ENCODE measurements at regions not wholly inside any gene's neighbourhood (a gene's known extent, or its start where the extent isn't known, plus 50 kb on each side); places are given as distances from the start of the nearest gene placed in this dataset.

GRCh38 chr20:23205611-23206041 lies 119.5 kb upstream of the CD93 start:
- H3K27ac ChIP-seq (ENCODE audit: low read length in 2 of 2): no peak overlapping the region
- no peak overlapping the region for H3K4me3 ChIP-seq (ENCODE audit: control extremely low read depth in 1 of 5, extremely low read depth in 1 of 5, insufficient read depth in 1 of 5, low read depth in 2 of 5, low read length in 4 of 5)
- ATAC-seq (ENCODE audit: low read depth) (no peak), DNase-seq (no peak)
- H3K9me3 Mint-ChIP-seq (ENCODE audit: insufficient read depth): no peaks in the 10 kb centered on the region
- H3K4me1 ChIP-seq (ENCODE audit: control insufficient read depth in 2 of 2, insufficient read depth in 2 of 2, low read length in 2 of 2): no peaks in the 10 kb centered on the region
- no peaks in the 10 kb centered on the region for H3K9me3 ChIP-seq (ENCODE audit: control extremely low read depth in 1 of 3, control insufficient read depth in 2 of 3, insufficient read depth in 1 of 3, low read length in 2 of 3)
- no peak overlapping the region for H2AFZ ChIP-seq (ENCODE audit: insufficient read depth, low read depth, low read length, poor library complexity, severe bottlenecking)
- 97% methylated on average over 10 of the region's 10 CpGs for WGBS (ENCODE audit: insufficient coverage)
- no peak overlapping the region for H3K4me3 Mint-ChIP-seq
- peaks cover 29% of the 10 kb centered on the region for H3K27me3 Mint-ChIP-seq
- no peaks in the 10 kb centered on the region for H3K36me3 ChIP-seq (replicated peaks in 1 of 2; ENCODE audit: control extremely low read depth in 1 of 2, control insufficient read depth in 1 of 2, extremely low read depth in 1 of 2, insufficient read depth in 2 of 2, low read length in 1 of 2)
- H3K27ac Mint-ChIP-seq: no peak overlapping the region
- ChIA-PET CTCF (no interaction called here), POLR2A (no interaction called here)
- H3K27me3 ChIP-seq (replicated peaks in 1 of 4; ENCODE audit: control extremely low read depth in 1 of 4, control insufficient read depth in 3 of 4, insufficient read depth in 4 of 4, low read length in 3 of 4): peaks cover 0 to 8% (median 0%) of the 10 kb centered on the region in 4 experiments
- H3K4me2 ChIP-seq (replicated peaks; ENCODE audit: low read depth, low read length, poor library complexity, severe bottlenecking): no peak overlapping the region
- no peaks in the 10 kb centered on the region for H4K20me1 ChIP-seq (ENCODE audit: control insufficient read depth, insufficient read depth, low read length, poor library complexity, severe bottlenecking)
- H3K4me1 Mint-ChIP-seq: no peaks in the 10 kb centered on the region
- H3K9ac ChIP-seq (ENCODE audit: low read length): no peak overlapping the region
- intact Hi-C loops (cut with micrococcal nuclease): no loop called here
- TF ChIP-seq, protein P1, sequence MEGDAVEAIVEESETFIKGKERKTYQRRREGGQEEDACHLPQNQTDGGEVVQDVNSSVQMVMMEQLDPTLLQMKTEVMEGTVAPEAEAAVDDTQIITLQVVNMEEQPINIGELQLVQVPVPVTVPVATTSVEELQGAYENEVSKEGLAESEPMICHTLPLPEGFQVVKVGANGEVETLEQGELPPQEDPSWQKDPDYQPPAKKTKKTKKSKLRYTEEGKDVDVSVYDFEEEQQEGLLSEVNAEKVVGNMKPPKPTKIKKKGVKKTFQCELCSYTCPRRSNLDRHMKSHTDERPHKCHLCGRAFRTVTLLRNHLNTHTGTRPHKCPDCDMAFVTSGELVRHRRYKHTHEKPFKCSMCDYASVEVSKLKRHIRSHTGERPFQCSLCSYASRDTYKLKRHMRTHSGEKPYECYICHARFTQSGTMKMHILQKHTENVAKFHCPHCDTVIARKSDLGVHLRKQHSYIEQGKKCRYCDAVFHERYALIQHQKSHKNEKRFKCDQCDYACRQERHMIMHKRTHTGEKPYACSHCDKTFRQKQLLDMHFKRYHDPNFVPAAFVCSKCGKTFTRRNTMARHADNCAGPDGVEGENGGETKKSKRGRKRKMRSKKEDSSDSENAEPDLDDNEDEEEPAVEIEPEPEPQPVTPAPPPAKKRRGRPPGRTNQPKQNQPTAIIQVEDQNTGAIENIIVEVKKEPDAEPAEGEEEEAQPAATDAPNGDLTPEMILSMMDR (IDR thresholded peaks at IDR 0.05): no peak
- TF ChIP-seq EZH2 (IDR thresholded peaks at IDR 0.05; ENCODE audit: borderline replicate concordance, insufficient read depth, low read depth, low read length, poor library complexity, severe bottlenecking): no peak
- no peaks in the 10 kb centered on the region for H3K79me2 ChIP-seq (ENCODE audit: control insufficient read depth, insufficient read depth, low read length)

- Histone ChIP-seq H3K4me1 (ENCODE audit: control insufficient read depth in 2 of 2, insufficient read depth in 2 of 2, low read length in 2 of 2) (no peaks in the 10 kb centered on the region), H3K4me3 (ENCODE audit: control extremely low read depth in 1 of 5, extremely low read depth in 1 of 5, insufficient read depth in 1 of 5, low read depth in 2 of 5, low read length in 4 of 5) (no peak overlapping the region), H2AFZ (ENCODE audit: insufficient read depth, low read depth, low read length, poor library complexity, severe bottlenecking) (no peak overlapping the region), H3K9ac (ENCODE audit: low read length) (no peak overlapping the region), H3K27ac (ENCODE audit: low read length in 2 of 2) (no peak overlapping the region), H3K79me2 (ENCODE audit: control insufficient read depth, insufficient read depth, low read length) (no peaks in the 10 kb centered on the region), H3K4me2 (replicated peaks; ENCODE audit: low read depth, low read length, poor library complexity, severe bottlenecking) (no peak overlapping the region), H4K20me1 (ENCODE audit: control insufficient read depth, insufficient read depth, low read length, poor library complexity, severe bottlenecking) (no peaks in the 10 kb centered on the region), H3K9me3 (ENCODE audit: control extremely low read depth in 1 of 3, control insufficient read depth in 2 of 3, insufficient read depth in 1 of 3, low read length in 2 of 3) (no peaks in the 10 kb centered on the region), H3K36me3 (replicated peaks in 1 of 2; ENCODE audit: control extremely low read depth in 1 of 2, control insufficient read depth in 1 of 2, extremely low read depth in 1 of 2, insufficient read depth in 2 of 2, low read length in 1 of 2) (no peaks in the 10 kb centered on the region), H3K27me3 (replicated peaks in 1 of 4; ENCODE audit: control extremely low read depth in 1 of 4, control insufficient read depth in 3 of 4, insufficient read depth in 4 of 4, low read length in 3 of 4) (peaks cover 0 to 11% (median 0%) of the 10 kb centered on the region in 4 experiments)
- Mint-ChIP-seq H3K27ac (no peak overlapping the region), H3K4me1 (no peaks in the 10 kb centered on the region), H3K27me3 (peaks cover 32% of the 10 kb centered on the region), H3K9me3 (ENCODE audit: insufficient read depth) (no peaks in the 10 kb centered on the region), H3K4me3 (no peak overlapping the region)
- intact Hi-C loops (cut with micrococcal nuclease): no loop called here
- DNase-seq (no peak), ATAC-seq (ENCODE audit: low read depth) (no peak)
- WGBS (ENCODE audit: insufficient coverage): 85% methylated on average over 7 of the region's 7 CpGs
- TF ChIP-seq EZH2 (IDR thresholded peaks at IDR 0.05; ENCODE audit: borderline replicate concordance, insufficient read depth, low read depth, low read length, poor library complexity, severe bottlenecking): no peak
- TF ChIP-seq, protein P1 (IDR thresholded peaks at IDR 0.05): no peak
- ChIA-PET CTCF (no interaction called here), POLR2A (no interaction called here)
These were observed 119.1 kb upstream of the CD93 start for GRCh38 chr20:23205211-23205610.
